ENCODE measurements at regions not wholly inside any gene's neighbourhood (a gene's known extent, or its start where the extent isn't known, plus 50 kb on each side); places are given as distances from the start of the nearest gene placed in this dataset.
"Not testable (repeated sequence)": the region's sequence is repeated elsewhere in the genome, so short reads cannot be mapped to it uniquely, and the experiment has no call there.

DNA sequence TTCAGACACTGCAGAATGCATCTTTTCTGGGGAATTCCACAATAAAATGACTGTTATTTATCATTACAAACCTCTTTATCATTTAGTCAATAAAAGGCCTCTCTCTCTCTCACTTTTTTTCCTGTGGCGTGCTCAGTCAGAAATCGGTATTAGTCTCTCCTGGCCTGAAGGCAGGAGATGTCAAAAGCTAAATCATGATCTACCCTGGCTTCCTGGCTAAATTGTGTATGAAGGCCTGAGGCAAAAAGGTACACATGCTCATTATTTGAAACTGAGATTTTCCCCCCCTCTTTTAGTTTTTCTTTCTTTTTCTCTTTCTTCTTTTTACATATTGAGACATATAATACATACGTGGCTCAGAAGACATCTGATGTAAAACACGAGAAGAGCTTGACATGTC is 375.0 kb upstream of the SLC35B3 start:
- no peaks in the 10 kb centered on the region for H3K27me3 ChIP-seq (replicated peaks in 1 of 7)
- H3K27ac ChIP-seq: no peak overlapping the region
- TF ChIP-seq POLR2A (IDR thresholded peaks at IDR 0.05) (no peak), POLR2AphosphoS5 (IDR thresholded peaks at IDR 0.05) (no peak)
- TF ChIP-seq, protein P1, sequence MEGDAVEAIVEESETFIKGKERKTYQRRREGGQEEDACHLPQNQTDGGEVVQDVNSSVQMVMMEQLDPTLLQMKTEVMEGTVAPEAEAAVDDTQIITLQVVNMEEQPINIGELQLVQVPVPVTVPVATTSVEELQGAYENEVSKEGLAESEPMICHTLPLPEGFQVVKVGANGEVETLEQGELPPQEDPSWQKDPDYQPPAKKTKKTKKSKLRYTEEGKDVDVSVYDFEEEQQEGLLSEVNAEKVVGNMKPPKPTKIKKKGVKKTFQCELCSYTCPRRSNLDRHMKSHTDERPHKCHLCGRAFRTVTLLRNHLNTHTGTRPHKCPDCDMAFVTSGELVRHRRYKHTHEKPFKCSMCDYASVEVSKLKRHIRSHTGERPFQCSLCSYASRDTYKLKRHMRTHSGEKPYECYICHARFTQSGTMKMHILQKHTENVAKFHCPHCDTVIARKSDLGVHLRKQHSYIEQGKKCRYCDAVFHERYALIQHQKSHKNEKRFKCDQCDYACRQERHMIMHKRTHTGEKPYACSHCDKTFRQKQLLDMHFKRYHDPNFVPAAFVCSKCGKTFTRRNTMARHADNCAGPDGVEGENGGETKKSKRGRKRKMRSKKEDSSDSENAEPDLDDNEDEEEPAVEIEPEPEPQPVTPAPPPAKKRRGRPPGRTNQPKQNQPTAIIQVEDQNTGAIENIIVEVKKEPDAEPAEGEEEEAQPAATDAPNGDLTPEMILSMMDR (IDR thresholded peaks at IDR 0.05 in 8 of 11, conservative IDR thresholded peaks at IDR 0.05 in 3 of 11): no peak
- H3K36me3 ChIP-seq: no peaks in the 10 kb centered on the region
- DNase-seq: no peak
- H3K4me1 ChIP-seq: no peaks in the 10 kb centered on the region
- 83 to 92% (median 86%) methylated on average over 4 of the region's 4 CpGs for WGBS, 5 donors
- no peak overlapping the region for H3K4me3 ChIP-seq
- H3K9me3 ChIP-seq: peaks cover 0 to 4% (median 0%) of the 10 kb centered on the region in 8 donors
- intact Hi-C loops (cut with DNase I; ENCODE audit: low total_unique reads): no loop called here

DNA sequence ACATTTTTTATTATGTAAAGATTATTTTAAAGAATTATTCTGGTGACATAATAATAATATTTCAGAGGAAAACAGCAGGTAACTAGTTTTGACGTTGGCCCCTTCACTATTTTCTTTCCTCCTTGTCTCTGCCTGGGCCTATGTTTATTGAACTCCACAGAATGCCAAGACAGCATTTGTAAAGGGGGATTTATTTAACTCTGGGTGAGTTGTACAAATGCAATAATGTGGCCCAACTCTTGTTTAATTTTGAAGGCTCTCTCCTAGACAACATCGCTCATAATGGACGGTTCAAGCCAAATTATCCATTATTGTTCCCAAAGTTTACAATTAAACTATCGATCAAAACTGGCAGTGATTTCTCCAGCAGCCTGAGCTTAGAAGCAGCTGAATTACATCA is 374.3 kb upstream of the SLC35B3 start:
- intact Hi-C loops (cut with DNase I; ENCODE audit: low total_unique reads): no loop called here
- Histone ChIP-seq H3K36me3 (no peaks in the 10 kb centered on the region), H3K9me3 (peaks cover 0 to 4% (median 0%) of the 10 kb centered on the region in 8 donors), H3K27ac (no peak overlapping the region), H3K4me1 (no peaks in the 10 kb centered on the region), H3K27me3 (replicated peaks in 1 of 7) (no peaks in the 10 kb centered on the region), H3K4me3 (no peak overlapping the region)
- DNase-seq: no peak
- TF ChIP-seq, protein P1 (IDR thresholded peaks at IDR 0.05 in 8 of 11, conservative IDR thresholded peaks at IDR 0.05 in 3 of 11): no peak
- TF ChIP-seq POLR2A (IDR thresholded peaks at IDR 0.05): no peak
- no peak for TF ChIP-seq POLR2AphosphoS5 (IDR thresholded peaks at IDR 0.05)
- 82 to 92% (median 88%) methylated on average over 4 of the region's 4 CpGs for WGBS, 5 donors

DNA sequence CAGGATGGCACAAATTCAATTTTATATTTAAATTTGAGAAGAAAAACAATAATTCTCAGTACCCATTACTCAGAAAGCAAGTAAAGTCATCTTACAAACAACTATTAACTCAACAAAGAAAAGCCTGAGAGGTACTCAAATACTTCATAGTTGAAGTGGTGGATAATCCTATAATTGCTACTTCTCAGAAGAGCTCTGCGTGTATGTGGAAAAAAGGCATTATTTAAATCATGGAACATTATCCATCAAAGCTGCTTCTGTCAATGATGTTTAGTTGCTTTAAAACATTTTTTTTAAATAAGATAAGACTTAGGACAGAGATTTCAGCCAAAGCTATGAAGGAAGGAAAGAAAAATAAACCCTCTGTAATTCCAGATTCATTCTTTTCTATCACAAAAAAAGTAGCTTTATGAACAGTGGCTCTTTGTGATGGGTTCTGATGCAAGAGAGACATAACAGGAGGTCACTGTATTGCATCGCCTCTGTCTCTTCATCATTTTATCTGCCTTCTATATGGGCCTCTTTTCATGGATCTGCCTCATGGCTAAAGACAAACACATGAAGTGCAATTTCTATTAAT is 367.9 kb upstream of the SLC35B3 start:
- DNase-seq: no peak
- no peak overlapping the region for H3K27ac ChIP-seq
- 84 to 96% (median 90%) methylated on average over 2 of the region's 2 CpGs for WGBS, 5 donors

DNA sequence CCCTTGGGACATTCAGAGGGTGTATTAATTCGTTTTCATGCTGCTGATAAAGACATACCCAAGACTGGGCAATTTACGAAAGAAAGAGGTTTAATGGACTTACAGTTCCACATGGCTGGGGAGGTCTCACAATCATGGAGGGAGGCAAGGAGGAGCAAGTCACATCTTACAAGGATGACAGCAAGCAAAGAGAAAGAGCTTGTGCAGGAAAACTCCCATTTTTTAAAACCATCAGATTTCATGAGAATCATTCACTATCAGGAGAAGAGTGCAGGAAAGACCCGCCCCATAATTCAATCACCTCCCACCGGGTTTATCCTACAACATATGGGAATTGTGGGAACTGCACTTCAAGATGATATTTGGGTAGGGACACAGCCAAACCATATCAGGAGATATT is 367.1 kb upstream of the SLC35B3 start:
- DNase-seq; H3K36me3 ChIP-seq; H3K27ac ChIP-seq; H3K27me3 ChIP-seq (replicated peaks in 1 of 7); H3K4me3 ChIP-seq; intact Hi-C loops (cut with DNase I; ENCODE audit: low total_unique reads); H3K4me1 ChIP-seq: not testable (repeated sequence)
- peaks cover 0 to 13% (median 0%) of the 10 kb centered on the region in 8 donors for H3K9me3 ChIP-seq
- WGBS, 5 donors: 79 to 90% (median 83%) methylated on average over 4 of the region's 4 CpGs

More for the DNA sequence above, 367.9 kb upstream of the SLC35B3 start:
- Histone ChIP-seq H3K27me3 (replicated peaks in 1 of 7) (no peaks in the 10 kb centered on the region), H3K9me3 (peaks cover 0 to 13% (median 0%) of the 10 kb centered on the region in 8 donors), H3K36me3 (no peaks in the 10 kb centered on the region), H3K4me1 (no peaks in the 10 kb centered on the region), H3K4me3 (no peak overlapping the region)
- TF ChIP-seq POLR2AphosphoS5 (IDR thresholded peaks at IDR 0.05) (no peak), POLR2A (IDR thresholded peaks at IDR 0.05) (no peak)
- TF ChIP-seq, protein P1 (IDR thresholded peaks at IDR 0.05 in 8 of 11, conservative IDR thresholded peaks at IDR 0.05 in 3 of 11): no peak
- intact Hi-C loops (cut with DNase I; ENCODE audit: low total_unique reads): no loop called here

DNA sequence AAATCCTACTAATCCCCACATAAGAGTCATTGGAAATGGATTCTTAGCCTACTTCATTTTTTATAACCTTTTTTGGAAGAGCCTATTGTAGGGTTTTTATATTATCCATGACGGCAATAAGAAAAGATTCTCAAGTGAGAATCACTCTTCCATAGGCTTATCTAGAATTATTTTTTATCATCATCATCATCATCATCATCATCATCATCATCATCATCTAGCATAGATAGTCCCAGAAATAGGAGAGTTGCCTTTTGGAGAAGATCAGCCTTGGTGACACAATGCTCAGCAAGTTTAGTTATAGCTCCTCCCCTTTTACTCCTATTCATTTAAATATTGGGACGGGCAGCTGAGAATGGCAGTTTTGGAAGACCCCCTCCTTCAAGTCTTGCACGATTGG is 359.1 kb upstream of the SLC35B3 start:
- Histone ChIP-seq H3K27ac (no peak overlapping the region), H3K4me3 (no peak overlapping the region), H3K4me1 (no peaks in the 10 kb centered on the region), H3K36me3 (no peaks in the 10 kb centered on the region), H3K9me3 (peaks cover 0 to 3% (median 0%) of the 10 kb centered on the region in 8 donors), H3K27me3 (replicated peaks in 1 of 7) (no peaks in the 10 kb centered on the region)
- no peak for DNase-seq
- TF ChIP-seq POLR2AphosphoS5 (IDR thresholded peaks at IDR 0.05): no peak
- TF ChIP-seq, protein P1 (IDR thresholded peaks at IDR 0.05 in 8 of 11, conservative IDR thresholded peaks at IDR 0.05 in 3 of 11): no peak
- no peak for TF ChIP-seq POLR2A (IDR thresholded peaks at IDR 0.05)
- intact Hi-C loops (cut with DNase I; ENCODE audit: low total_unique reads): no loop called here
- 69 to 92% (median 81%) methylated on average over 3 of the region's 3 CpGs for WGBS, 5 donors

Measured in spleen (tissue), 11 donors.